Fibroblast of lung (primary cell): ENCODE measurements at regions not wholly inside any gene's neighbourhood (a gene's known extent, or its start where the extent isn't known, plus 50 kb on each side); places are given as distances from the start of the nearest gene placed in this dataset.

ENCODE experiments used
- DNase-seq, 2 donors: peaks; one replicate each; pipeline versions ENCODE4 v3.0.0 to v3.0.0-alpha.2; 2010; ENCODE audit warnings: low read depth in 2 of 2
- H2AFZ ChIP-seq: 2 replicates; pipeline ENCODE4 v1.5.1; 2012; ENCODE audit warnings: low read length, control low read depth, inconsistent platforms
- H3K27ac ChIP-seq: 2 replicates; pipeline ENCODE4 v1.5.1; 2011; ENCODE audit warnings: low read length, control low read depth; ENCODE audit not compliant: insufficient read depth
- H3K27me3 ChIP-seq: 2 replicates; pipeline ENCODE4 v1.5.1; 2011; ENCODE audit warnings: mild to moderate bottlenecking, low read length; ENCODE audit not compliant: control insufficient read depth, insufficient read depth
- H3K36me3 ChIP-seq: 2 replicates; pipeline ENCODE4 v1.5.1; 2011; ENCODE audit warnings: low read length; ENCODE audit not compliant: control insufficient read depth, insufficient read depth
- H3K4me1 ChIP-seq: 2 replicates; pipeline ENCODE4 v1.5.1; 2011; ENCODE audit warnings: low read length; ENCODE audit not compliant: control insufficient read depth, insufficient read depth; ENCODE audit errors: extremely low read depth
- H3K4me2 ChIP-seq: 2 replicates; pipeline ENCODE4 v1.5.1; 2011; ENCODE audit warnings: low read length, control low read depth; ENCODE audit not compliant: insufficient read depth; ENCODE audit errors: extremely low read depth
- H3K4me3 ChIP-seq, 4 experiments: fragments of 200-600 bp in 1 of 4; sonication (generic) in 1 of 4; replicated peaks in 1 of 4; 2 replicates each; pipeline ENCODE4 v1.5.1; 2011 to 2016; ENCODE audit warnings: low read length in 4 of 4, low read depth in 3 of 4, mild to moderate bottlenecking in 3 of 4, control low read depth in 2 of 4, inconsistent platforms in 1 of 4, mixed read lengths in 1 of 4; ENCODE audit not compliant: insufficient read depth in 1 of 4; ENCODE audit errors: control extremely low read depth in 1 of 4
- H3K79me2 ChIP-seq: 2 replicates; pipeline ENCODE4 v1.5.1; 2012; ENCODE audit warnings: mild to moderate bottlenecking, low read length, inconsistent platforms; ENCODE audit not compliant: control insufficient read depth, insufficient read depth
- H3K9ac ChIP-seq: 2 replicates; pipeline ENCODE4 v1.5.1; 2011; ENCODE audit warnings: mild to moderate bottlenecking, low read length, control low read depth; ENCODE audit not compliant: insufficient read depth
- H3K9me3 ChIP-seq: 2 replicates; pipeline ENCODE4 v1.5.1; 2012; ENCODE audit warnings: low read depth, low read length; ENCODE audit not compliant: control insufficient read depth, insufficient read depth
- H4K20me1 ChIP-seq: 2 replicates; pipeline ENCODE4 v1.5.1; 2011; ENCODE audit warnings: low read length; ENCODE audit not compliant: control insufficient read depth, insufficient read depth; ENCODE audit errors: extremely low read depth
- CTCF ChIP-seq, 2 donors: IDR thresholded peaks in 1 of 2; conservative IDR thresholded peaks in 1 of 2; 1 replicate in 1 of 2; 2 replicates in 1 of 2; pipeline ENCODE4 v1.5.1; 2011 to 2012; ENCODE audit warnings: low read length in 2 of 2, control low read depth in 1 of 2, inconsistent platforms in 1 of 2, low read depth in 1 of 2, mild to moderate bottlenecking in 1 of 2
- EZH2 ChIP-seq: IDR thresholded peaks from 2 replicates; pipeline ENCODE4 v1.5.1; 2012; ENCODE audit warnings: low read length, control low read depth, mild to moderate bottlenecking; ENCODE audit errors: missing control alignments

- H3K4me1 ChIP-seq = peaks cover 2% of the 10 kb centered on the region
- no peaks in the 10 kb centered on the region for H4K20me1 ChIP-seq
- no peak overlapping the region for H2AFZ ChIP-seq
- no peak overlapping the region for H3K4me3 ChIP-seq
- no peaks in the 10 kb centered on the region for H3K79me2 ChIP-seq
- H3K27me3 ChIP-seq = no peaks in the 10 kb centered on the region
- TF ChIP-seq EZH2 = no peak
- no peak for TF ChIP-seq CTCF (conservative IDR thresholded peaks at IDR 0.05 in 1 of 2, IDR thresholded peaks at IDR 0.05 in 1 of 2; ENCODE audit: low read depth in 1 of 2, low read length in 2 of 2)
- no peak overlapping the region for H3K27ac ChIP-seq
- H3K36me3 ChIP-seq = no peaks in the 10 kb centered on the region
- no peak overlapping the region for H3K4me2 ChIP-seq
- no peak for DNase-seq
- H3K9ac ChIP-seq = no peak overlapping the region
- no peaks in the 10 kb centered on the region for H3K9me3 ChIP-seq
These were observed 252.7 kb upstream of the FAR2 start for GRCh38 chr12:28896421-28896820.

GRCh38 chr12:28898038-28898437, 251.0 kb upstream of the FAR2 start:
- Histone ChIP-seq H3K4me2 (no peak overlapping the region), H3K4me3 (no peak overlapping the region), H3K79me2 (no peaks in the 10 kb centered on the region), H3K9me3 (no peaks in the 10 kb centered on the region), H4K20me1 (no peaks in the 10 kb centered on the region), H3K36me3 (no peaks in the 10 kb centered on the region), H3K27ac (no peak overlapping the region), H2AFZ (no peak overlapping the region), H3K9ac (no peak overlapping the region), H3K27me3 (no peaks in the 10 kb centered on the region), H3K4me1 (peaks cover 2% of the 10 kb centered on the region)
- no peak for DNase-seq
- TF ChIP-seq EZH2 (no peak), CTCF (conservative IDR thresholded peaks at IDR 0.05 in 1 of 2, IDR thresholded peaks at IDR 0.05 in 1 of 2; ENCODE audit: low read depth in 1 of 2, low read length in 2 of 2) (no peak)

DNA sequence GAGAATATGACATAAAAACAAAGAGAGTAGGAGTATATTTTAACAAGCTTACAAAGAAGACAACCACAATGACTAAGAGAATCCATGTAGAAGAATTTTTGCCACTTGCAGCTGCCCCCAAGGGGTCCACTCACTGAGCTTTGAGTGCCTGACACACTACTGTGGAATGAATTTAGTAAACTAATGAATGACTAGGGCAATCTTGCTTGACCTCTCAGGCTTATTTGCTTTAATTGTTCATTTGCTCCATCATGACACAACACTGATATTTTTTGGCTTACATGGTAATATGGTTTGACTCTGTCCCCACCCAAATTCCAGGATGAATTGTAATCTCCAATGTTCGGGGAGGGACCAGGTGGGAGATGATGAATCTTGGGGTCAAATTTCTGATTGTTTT, 249.1 kb upstream of the FAR2 start:
- H3K27ac ChIP-seq = peak overlapping the region; percentile 61
- no peak overlapping the region for H3K4me2 ChIP-seq
- H3K4me1 ChIP-seq = no peaks in the 10 kb centered on the region
- no peaks in the 10 kb centered on the region for H4K20me1 ChIP-seq
- no peaks in the 10 kb centered on the region for H3K36me3 ChIP-seq
- H3K27me3 ChIP-seq = no peaks in the 10 kb centered on the region
- H3K9ac ChIP-seq = no peak overlapping the region
- peak; percentile 80 to 99 for DNase-seq
- no peaks in the 10 kb centered on the region for H3K9me3 ChIP-seq
- TF ChIP-seq CTCF (conservative IDR thresholded peaks at IDR 0.05 in 1 of 2, IDR thresholded peaks at IDR 0.05 in 1 of 2; ENCODE audit: low read depth in 1 of 2, low read length in 2 of 2) = no peak
- TF ChIP-seq EZH2 = no peak
- no peak overlapping the region for H2AFZ ChIP-seq
- H3K4me3 ChIP-seq = no peak overlapping the region
- H3K79me2 ChIP-seq = no peaks in the 10 kb centered on the region
